ENCODE measurements at regions not wholly inside any gene's neighbourhood (a gene's known extent, or its start where the extent isn't known, plus 50 kb on each side); places are given as distances from the start of the nearest gene placed in this dataset.
A peak's percentile ranks its signal among the peaks of the same experiment; 100 is the strongest.
"Not testable (repeated sequence)": the region's sequence is repeated elsewhere in the genome, so short reads cannot be mapped to it uniquely, and the experiment has no call there.

- DNase-seq (ENCODE audit: low read depth, low spot score) = no peak
- H3K4me3 ChIP-seq (ENCODE audit: low read length) = no peak overlapping the region
Measured at GRCh38 chr14:30333934-30334333, 225.0 kb upstream of the G2E3 start.

GRCh38 chr14:30337456-30337855 is 221.5 kb upstream of the G2E3 start:
- DNase-seq (ENCODE audit: low read depth, low spot score) = no peak
- H3K4me3 ChIP-seq (ENCODE audit: low read length) = no peak overlapping the region

GRCh38 chr14:30339311-30339901 is 219.6 kb upstream of the G2E3 start:
- H3K4me3 ChIP-seq (ENCODE audit: low read length) = no peak overlapping the region
- peak; percentile 44 for DNase-seq (ENCODE audit: low read depth, low spot score)

- no peak overlapping the region for H3K4me3 ChIP-seq (ENCODE audit: low read length)
- no peak for DNase-seq (ENCODE audit: low read depth, low spot score)
Measured at GRCh38 chr14:30340495-30340894, 218.5 kb upstream of the G2E3 start.

GRCh38 chr14:30345511-30345910 is 213.4 kb upstream of the G2E3 start:
- no peak for DNase-seq (ENCODE audit: low read depth, low spot score)
- no peak overlapping the region for H3K4me3 ChIP-seq (ENCODE audit: low read length)

GRCh38 chr14:30348445-30348844 is 210.5 kb upstream of the G2E3 start:
- no peak for DNase-seq (ENCODE audit: low read depth, low spot score)
- no peak overlapping the region for H3K4me3 ChIP-seq (ENCODE audit: low read length)

GRCh38 chr14:30349520-30349919 is 209.4 kb upstream of the G2E3 start:
- no peak overlapping the region for H3K4me3 ChIP-seq (ENCODE audit: low read length)
- DNase-seq (ENCODE audit: low read depth, low spot score) = no peak

GRCh38 chr14:30354439-30354838 is 204.5 kb upstream of the G2E3 start:
- no peak for DNase-seq (ENCODE audit: low read depth, low spot score)
- H3K4me3 ChIP-seq (ENCODE audit: low read length) = no peak overlapping the region

GRCh38 chr14:30355431-30355913 is 203.5 kb upstream of the G2E3 start:
- no peak overlapping the region for H3K4me3 ChIP-seq (ENCODE audit: low read length)
- DNase-seq (ENCODE audit: low read depth, low spot score) = no peak

GRCh38 chr14:30356438-30357202 is 202.3 kb upstream of the G2E3 start:
- no peak for DNase-seq (ENCODE audit: low read depth, low spot score)
- H3K4me3 ChIP-seq (ENCODE audit: low read length) = no peak overlapping the region

GRCh38 chr14:30357791-30358190 is 201.2 kb upstream of the G2E3 start:
- DNase-seq (ENCODE audit: low read depth, low spot score) = no peak
- no peak overlapping the region for H3K4me3 ChIP-seq (ENCODE audit: low read length)

- H3K4me3 ChIP-seq (ENCODE audit: low read length) = no peak overlapping the region
- DNase-seq (ENCODE audit: low read depth, low spot score) = no peak
Measured at GRCh38 chr14:30362369-30363218, 196.4 kb upstream of the G2E3 start.

- H3K4me3 ChIP-seq (ENCODE audit: low read length); DNase-seq (ENCODE audit: low read depth, low spot score): not testable (repeated sequence)
Measured at GRCh38 chr14:30363219-30363880, 195.6 kb upstream of the G2E3 start.

GRCh38 chr14:30369502-30370180 is 189.3 kb upstream of the G2E3 start:
- DNase-seq (ENCODE audit: low read depth, low spot score) = no peak
- no peak overlapping the region for H3K4me3 ChIP-seq (ENCODE audit: low read length)

GRCh38 chr14:30373053-30373452 is 185.9 kb upstream of the G2E3 start:
- H3K4me3 ChIP-seq (ENCODE audit: low read length) = no peak overlapping the region
- DNase-seq (ENCODE audit: low read depth, low spot score) = no peak

GRCh38 chr14:30373526-30373925 is 185.4 kb upstream of the G2E3 start:
- H3K4me3 ChIP-seq (ENCODE audit: low read length) = no peak overlapping the region
- no peak for DNase-seq (ENCODE audit: low read depth, low spot score)

- no peak overlapping the region for H3K4me3 ChIP-seq (ENCODE audit: low read length)
Measured at GRCh38 chr14:30375296-30375892, 183.6 kb upstream of the G2E3 start.

GRCh38 chr14:30381861-30382480 is 177.0 kb upstream of the G2E3 start:
- H3K4me3 ChIP-seq (ENCODE audit: low read length) = no peak overlapping the region
- no peak for DNase-seq (ENCODE audit: low read depth, low spot score)

More at GRCh38 chr14:30375296-30375892, 183.6 kb upstream of the G2E3 start:
- peak; percentile 55 for DNase-seq (ENCODE audit: low read depth, low spot score)
